ENCODE measurements at regions not wholly inside any gene's neighbourhood (a gene's known extent, or its start where the extent isn't known, plus 50 kb on each side); places are given as distances from the start of the nearest gene placed in this dataset.

- Histone ChIP-seq H3K4ac (replicated peaks; ENCODE audit: insufficient read length, low read depth, low read length) (no peak overlapping the region), H2BK120ac (replicated peaks; ENCODE audit: low read depth, low read length) (no peak overlapping the region), H4K8ac (ENCODE audit: extremely low read depth, insufficient read depth, low read length) (no peak overlapping the region), H3K23me2 (ENCODE audit: low read depth, low read length) (no peaks in the 10 kb centered on the region), H2AK5ac (ENCODE audit: low read depth, low read length) (no peak overlapping the region), H3K9me3 (ENCODE audit: insufficient read depth in 2 of 2, low read depth in 1 of 2, low read length in 1 of 2) (peaks cover 4 to 8% of the 10 kb centered on the region in 2 experiments; a peak in 2 of 4 replicates), H3K79me2 (ENCODE audit: control insufficient read depth in 1 of 2, insufficient read depth in 2 of 2, low read length in 2 of 2) (no peaks in the 10 kb centered on the region), H3K27ac (ENCODE audit: low read depth, low read length) (no peak overlapping the region), H3K18ac (ENCODE audit: extremely low read depth, low read length) (no peak overlapping the region), H2BK12ac (ENCODE audit: low read depth, low read length) (no peak overlapping the region), H3K23ac (ENCODE audit: insufficient read length) (no peak overlapping the region), H4K91ac (replicated peaks; ENCODE audit: insufficient read length, low read length) (no peak overlapping the region), H2BK15ac (ENCODE audit: low read length) (no peak overlapping the region), H3K79me1 (ENCODE audit: low read depth, low read length) (no peaks in the 10 kb centered on the region), H3K27me3 (replicated peaks in 1 of 4; ENCODE audit: control insufficient read depth in 3 of 4, extremely low read depth in 1 of 4, insufficient read depth in 3 of 4, low read length in 3 of 4) (no peaks in the 10 kb centered on the region), H3K4me3 (ENCODE audit: extremely low read depth in 1 of 4, insufficient read depth in 2 of 4, low read depth in 3 of 4, low read length in 4 of 4) (no peak overlapping the region), H2BK5ac (ENCODE audit: low read depth, low read length) (no peak overlapping the region), H4K20me1 (replicated peaks in 1 of 2; ENCODE audit: control insufficient read depth in 1 of 2, insufficient read depth in 2 of 2, low read length in 2 of 2) (no peaks in the 10 kb centered on the region), H3K9ac (replicated peaks in 1 of 4; ENCODE audit: extremely low read depth in 1 of 4, low read depth in 3 of 4, low read length in 3 of 4) (no peak overlapping the region), H3K4me2 (ENCODE audit: insufficient read depth in 1 of 2, low read depth in 2 of 2, low read length in 2 of 2) (no peak overlapping the region), H2AFZ (ENCODE audit: low read length) (no peak overlapping the region), H3K56ac (replicated peaks; ENCODE audit: insufficient read length, low read depth, low read length) (no peak overlapping the region), H3K14ac (ENCODE audit: insufficient read length) (no peak overlapping the region), H3K4me1 (replicated peaks in 1 of 4; ENCODE audit: control insufficient read depth in 3 of 4, insufficient read depth in 4 of 4, low read length in 3 of 4) (peaks cover 0 to 4% (median under 1%) of the 10 kb centered on the region in 4 experiments; a peak in 3 of 7 replicates), H3K36me3 (ENCODE audit: control insufficient read depth in 2 of 4, insufficient read depth in 4 of 4, low read length in 3 of 4) (no peaks in the 10 kb centered on the region), H2BK20ac (ENCODE audit: low read length) (no peak overlapping the region), H4K5ac (ENCODE audit: insufficient read length, low read depth, low read length) (no peak overlapping the region)
- DNase-seq (ENCODE audit: low read depth in 1 of 2, low spot score in 2 of 2), result no peak
- FAIRE-seq, result no peak
- ChIA-PET CTCF (ENCODE audit: partially characterized antibody) (interaction anchor here (0.8 to 1.2 kb wide), 4 partner anchors 22 to 148 kb away, joined by 3 to 4 read pairs (median 3); no protein-coding TSS in a partner anchor), POLR2A (ENCODE audit: partially characterized antibody) (no interaction called here)
- WGBS, 2 experiments (ENCODE audit: extremely low coverage in 1 of 2, insufficient coverage in 1 of 2, insufficient read length in 1 of 2, insufficient replicate concordance in 2 of 2, low coverage in 1 of 2, low lambda C conversion rate in 2 of 2, missing lambda C conversion rate in 1 of 2), result 90% methylated on average over 3 of the region's 3 CpGs; no CpG with 5 or more reads in 1 of the 2 experiments
- no peak for TF ChIP-seq RFX5 (IDR thresholded peaks at IDR 0.05; ENCODE audit: borderline replicate concordance, low read depth, low read length)
- no peak for TF ChIP-seq RXRA (IDR thresholded peaks at IDR 0.05; ENCODE audit: insufficient read depth, low read depth, low read length)
- no peak for TF ChIP-seq CHD1 (IDR thresholded peaks at IDR 0.05; ENCODE audit: low read depth, low read length)
- no peak for TF ChIP-seq SRF (IDR thresholded peaks at IDR 0.05; ENCODE audit: low read depth, low read length)
- no peak for TF ChIP-seq EGR1 (IDR thresholded peaks at IDR 0.05; ENCODE audit: borderline replicate concordance, low read depth, low read length)
- no peak for TF ChIP-seq TEAD4 (IDR thresholded peaks at IDR 0.05; ENCODE audit: low read depth, low read length)
- no peak for TF ChIP-seq ZNF274 (IDR thresholded peaks at IDR 0.05; ENCODE audit: borderline replicate concordance, extremely low read depth, low read length)
- no peak for TF ChIP-seq SUZ12 (IDR thresholded peaks at IDR 0.05; ENCODE audit: low read length)
- no peak for TF ChIP-seq SAP30 (IDR thresholded peaks at IDR 0.05; ENCODE audit: insufficient read depth, insufficient replicate concordance, low read length)
- no peak for TF ChIP-seq TCF12 (IDR thresholded peaks at IDR 0.05; ENCODE audit: low read depth, low read length)
Observed at GRCh38 chr12:92991134-92991533, 62.0 kb upstream of the EEA1 start.

Data from H1 (cell line).